Activated gamma-delta T cell (primary cell): ENCODE measurements at regions not wholly inside any gene's neighbourhood (a gene's known extent, or its start where the extent isn't known, plus 50 kb on each side); places are given as distances from the start of the nearest gene placed in this dataset.

Source experiments
- DNase-seq: peaks from one replicate; lab custom pipeline; 2025; lab: John Stamatoyannopoulos, UW

DNA sequence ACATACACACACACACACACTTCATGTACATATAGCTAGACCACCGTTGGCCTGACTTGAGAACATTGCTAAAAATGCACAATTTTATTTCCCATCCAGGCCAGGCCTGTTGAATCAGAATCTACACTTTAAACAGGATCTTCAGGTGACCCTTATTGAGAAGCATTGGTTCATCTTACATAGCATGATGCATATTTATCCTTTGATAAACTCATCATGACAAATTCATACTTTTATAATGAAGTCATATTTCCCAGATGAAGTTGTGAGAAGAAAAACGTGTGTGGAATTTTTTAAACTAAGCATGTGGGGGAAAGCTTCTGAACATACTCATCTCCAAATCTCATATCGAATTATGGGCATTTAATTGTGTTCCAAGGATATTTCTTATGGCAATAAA is 877.7 kb downstream of the MRPL39 start:
- DNase-seq, result no peak

DNA sequence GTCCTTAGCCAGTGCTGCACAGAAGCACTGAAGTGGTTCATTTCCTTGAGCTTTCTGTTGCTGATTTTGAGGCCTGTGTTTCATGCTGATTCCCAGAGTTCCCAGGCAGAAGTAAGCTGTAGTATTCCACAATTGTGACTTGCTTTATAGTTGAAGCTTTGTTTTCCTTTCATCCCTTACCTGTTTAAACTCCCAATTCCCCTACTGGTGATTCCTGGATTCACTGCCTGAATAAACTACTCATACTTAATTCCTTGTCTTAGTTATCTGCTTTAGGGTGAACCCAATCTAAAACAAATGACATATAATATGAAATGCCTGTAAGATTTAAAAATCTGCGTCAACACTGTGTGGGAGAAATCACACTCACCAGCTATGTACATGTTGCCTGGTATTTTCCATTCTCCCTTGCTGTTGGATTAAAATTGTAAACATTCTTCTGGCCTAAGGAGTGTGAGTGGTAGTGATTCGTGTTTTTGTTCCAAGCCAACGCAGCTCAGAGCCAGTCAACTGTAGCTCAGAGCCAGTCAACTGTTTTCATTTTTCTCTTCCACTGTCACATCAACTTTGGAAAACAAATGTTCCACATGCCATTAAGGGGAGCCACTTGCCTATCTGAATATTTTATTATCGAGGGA is 879.4 kb downstream of the MRPL39 start:
- no peak for DNase-seq

DNA sequence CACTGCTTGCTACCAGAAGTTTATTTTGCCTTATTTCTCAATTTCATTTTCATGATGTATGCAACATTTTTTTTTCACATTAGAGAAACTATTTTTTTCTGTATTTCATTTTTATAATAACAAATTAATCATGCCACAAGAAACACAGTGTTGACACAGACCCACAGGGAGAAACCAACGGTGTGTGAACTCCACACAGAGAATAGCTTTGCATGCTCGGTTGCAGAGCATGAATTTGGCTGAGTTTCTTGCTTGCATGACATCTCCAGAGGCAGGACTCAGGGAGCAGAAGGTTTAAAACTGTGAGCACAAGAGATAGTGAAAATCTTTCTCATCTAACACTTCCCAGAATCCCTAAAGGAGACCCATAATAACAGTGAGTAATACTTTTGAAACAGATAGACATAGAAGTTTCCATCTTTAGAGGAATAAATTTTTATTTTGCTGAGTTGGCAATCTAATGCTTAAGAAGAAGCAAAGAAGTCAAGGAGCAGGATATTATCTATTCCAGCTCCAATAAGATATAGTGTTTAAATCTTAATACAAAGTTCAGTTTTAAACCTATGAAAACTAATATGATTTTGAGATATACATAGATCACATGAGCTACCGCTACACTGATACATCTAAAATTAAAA is 890.9 kb downstream of the MRPL39 start:
- no peak for DNase-seq

DNA sequence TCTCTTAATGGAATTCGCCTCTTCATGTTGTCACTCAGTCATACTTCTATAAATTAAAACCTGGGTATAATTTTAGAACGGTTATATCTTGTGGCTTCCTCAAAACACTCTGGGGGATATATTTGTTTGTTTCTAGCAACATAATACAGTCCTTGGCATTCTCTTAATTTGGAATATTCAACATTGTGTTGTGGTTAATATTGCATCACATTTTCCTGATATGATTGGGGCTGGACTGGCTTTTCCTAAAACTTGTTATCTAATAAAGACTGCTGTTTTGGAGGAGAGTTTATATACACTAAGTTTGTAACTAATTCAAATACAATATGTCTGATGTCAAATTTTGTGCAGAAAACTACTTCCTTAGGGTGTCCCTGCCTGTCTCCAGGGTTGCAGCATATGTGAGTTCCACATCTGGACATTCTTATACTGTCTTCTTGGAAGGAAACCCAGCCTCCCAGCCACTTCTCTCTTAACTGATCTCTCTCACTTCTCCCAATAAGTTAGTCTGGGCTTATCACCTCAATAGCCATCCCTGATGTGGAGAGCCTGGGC is 892.6 kb downstream of the MRPL39 start:
- no peak for DNase-seq

DNA sequence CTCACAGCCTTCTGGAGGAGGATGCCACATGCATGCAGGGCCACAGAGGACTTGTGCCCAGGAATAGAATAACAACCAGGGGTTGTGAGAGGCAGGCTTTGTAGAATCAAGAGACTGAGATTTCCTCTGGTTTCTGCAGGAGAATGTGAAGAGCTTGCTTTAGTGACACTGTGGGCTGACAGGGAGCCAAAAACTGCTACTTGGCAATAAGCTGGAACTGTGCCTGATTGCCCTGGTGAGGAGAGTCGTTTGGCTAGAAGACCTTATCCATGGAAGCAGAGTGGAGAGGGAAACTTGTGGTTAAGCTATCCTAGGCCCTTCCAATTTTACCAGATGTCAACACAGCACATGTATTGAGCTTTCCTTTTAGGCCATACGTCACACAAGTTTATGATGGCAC is 902.1 kb downstream of the MRPL39 start:
- DNase-seq, result no peak

DNA sequence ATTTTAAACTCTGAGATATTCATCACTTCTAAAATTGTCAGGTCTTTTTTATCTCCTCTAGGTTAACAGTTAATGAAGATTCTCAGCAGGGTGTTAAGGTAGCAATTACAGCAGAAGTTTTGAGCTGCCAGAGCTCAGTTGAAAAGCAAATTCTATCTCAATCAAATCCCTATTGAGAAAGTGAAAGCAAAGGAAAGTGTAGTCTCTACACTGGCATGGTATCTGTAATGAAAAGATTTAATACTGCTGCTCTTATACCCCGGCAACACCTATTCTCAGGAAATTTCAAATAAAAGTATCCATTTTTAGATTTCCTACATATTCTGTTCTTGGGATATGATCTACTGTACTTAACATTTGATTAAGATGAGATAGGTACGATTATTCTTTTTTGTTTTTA is 913.5 kb downstream of the MRPL39 start:
- no peak for DNase-seq

DNA sequence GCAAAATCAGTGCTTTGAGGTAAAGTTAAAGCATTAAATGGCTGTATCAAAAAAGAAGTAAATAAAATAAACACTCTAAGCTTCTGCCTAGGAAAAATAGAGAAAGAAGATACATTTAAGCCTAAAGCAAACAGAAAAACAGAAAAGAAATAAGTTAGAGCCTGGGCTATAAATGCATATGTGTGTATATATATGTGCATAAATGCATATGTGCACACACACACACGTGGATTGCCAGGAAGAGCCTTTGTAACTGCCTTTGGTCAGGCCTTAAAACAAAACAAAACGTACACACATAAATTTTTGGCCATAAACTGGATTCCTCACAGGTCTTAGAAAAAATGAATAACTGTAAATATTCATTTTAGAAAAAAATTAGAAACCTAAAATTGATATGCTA is 925.8 kb downstream of the MRPL39 start:
- DNase-seq, result no peak

DNA sequence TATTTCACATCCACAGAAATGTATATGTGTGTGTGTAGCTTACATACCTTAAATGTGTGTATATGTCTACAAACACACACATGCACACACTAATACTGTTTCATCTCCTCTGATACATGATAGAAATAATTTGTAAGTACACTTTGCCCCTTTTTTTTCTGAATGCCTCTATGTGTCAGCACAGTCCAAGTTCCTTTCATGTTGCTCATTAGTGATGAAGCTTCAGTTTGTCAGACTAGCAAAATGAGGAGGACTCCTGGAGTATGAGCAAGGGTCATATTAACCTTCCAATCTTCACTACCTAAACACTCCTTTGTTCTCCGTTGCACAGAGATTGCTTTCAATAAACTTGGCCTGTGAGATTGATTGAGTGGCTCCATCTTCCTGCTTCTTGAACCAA is 935.4 kb downstream of the MRPL39 start:
- DNase-seq, result no peak

DNA sequence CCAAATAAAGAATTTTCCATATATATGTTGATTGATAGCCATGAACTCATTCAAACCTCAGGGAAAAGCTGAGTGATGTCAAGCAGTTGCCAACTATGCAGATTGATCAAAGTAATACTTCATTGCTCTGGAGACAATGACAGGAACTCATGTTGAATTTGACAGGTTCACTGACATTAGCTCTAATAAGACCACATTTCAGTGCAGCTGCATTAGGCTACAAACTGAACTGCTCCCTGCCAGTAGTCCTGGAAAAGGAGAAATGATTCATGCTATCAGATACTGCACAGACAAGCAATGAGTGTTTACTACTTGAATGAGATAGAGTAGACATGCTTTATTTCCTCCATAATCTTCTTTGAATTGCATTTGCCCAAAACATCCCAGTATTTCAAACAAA is 948.4 kb downstream of the MRPL39 start:
- DNase-seq, result no peak

DNA sequence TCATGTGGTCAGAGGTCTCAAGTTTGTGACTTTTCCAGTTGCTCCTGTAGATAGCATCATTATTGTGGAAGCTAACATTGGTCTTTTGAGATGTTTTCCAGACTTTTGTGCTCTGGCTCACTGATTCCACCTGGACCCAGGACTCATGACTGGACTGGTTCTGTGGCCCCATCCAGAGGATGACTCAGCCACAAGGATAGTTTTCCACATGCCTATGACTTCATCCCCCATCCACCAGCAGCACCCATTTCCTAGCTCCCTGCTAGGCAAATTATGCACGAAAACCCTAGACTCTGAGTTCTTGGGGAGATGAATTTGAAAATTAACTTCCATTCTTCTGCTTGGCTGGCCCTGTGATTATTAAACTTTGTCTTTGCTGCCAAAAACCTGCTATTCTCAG is 949.3 kb downstream of the MRPL39 start:
- no peak for DNase-seq

DNA sequence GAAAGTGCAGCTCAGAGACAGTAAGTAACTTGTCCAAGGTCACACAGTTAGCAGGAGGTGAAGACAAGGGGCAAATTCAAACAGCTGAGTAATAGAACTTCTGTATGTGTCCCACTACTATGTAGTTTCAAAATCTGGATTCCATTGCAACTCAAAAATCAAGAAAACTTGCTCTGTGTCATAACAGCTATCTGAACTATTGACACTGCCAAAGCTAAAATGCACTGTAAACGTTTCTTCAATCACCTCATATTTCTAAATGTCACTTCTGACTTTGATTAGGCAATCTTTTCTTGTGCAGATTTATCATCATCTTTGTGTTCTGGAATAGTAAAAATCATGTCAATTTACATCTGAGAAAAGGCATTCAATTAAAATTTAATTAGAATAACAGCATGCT is 957.6 kb downstream of the MRPL39 start:
- no peak for DNase-seq

DNA sequence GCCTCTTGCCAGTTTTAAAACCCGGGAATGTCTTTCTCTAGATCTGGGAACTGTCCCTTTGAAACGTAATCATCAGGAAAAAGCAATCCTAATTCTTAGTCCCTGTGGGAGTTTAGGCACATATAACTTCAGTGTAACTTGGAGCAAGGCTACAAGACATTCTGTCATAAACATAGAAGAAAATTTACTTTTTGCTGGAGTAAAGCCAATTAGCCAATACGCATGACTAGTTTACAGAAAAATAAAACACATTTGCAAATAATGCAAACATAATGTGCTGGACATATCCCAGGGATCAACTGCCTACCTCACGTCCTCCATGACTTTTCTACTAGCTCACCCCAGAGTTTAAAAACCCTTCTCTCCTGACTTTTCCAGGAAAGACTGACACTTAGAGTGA is 970.6 kb downstream of the MRPL39 start:
- no peak for DNase-seq

DNA sequence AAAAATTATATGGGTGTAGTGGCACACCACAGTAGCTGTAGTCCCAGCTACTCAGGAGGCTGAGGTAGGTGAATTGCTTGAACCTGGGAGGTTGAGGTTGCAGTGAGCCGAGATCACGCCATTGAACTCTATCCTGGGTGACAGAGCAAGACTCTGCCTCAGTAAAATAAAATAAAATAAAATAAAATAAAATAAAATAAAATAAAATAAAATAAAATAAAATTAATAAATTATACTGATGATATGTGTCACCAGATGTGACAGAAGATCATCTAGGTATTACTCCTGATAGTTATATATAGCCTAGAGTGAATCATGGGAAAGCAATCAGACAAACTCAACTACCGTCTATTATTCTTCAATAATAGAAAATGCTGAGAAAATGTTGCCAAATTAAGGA is 972.5 kb downstream of the MRPL39 start:
- no peak for DNase-seq

DNA sequence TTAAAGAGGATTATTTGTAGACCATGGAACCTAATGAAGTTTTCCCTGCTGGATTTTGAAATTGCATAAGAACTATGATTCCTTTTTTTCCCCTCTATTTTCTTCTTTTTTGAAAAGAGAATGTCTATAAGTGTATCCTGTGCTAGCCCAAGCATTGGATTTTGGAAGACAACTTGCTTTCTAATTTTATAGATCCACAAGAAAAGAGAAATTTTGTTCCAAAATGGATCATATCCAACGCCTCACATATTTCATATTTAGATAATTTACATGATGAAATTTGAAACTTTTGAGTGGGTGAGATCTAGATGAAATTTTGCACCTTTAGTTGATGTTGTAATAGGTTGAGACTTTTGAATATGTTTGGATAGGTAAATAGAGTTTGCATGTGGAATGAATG is 978.7 kb downstream of the MRPL39 start:
- no peak for DNase-seq

DNA sequence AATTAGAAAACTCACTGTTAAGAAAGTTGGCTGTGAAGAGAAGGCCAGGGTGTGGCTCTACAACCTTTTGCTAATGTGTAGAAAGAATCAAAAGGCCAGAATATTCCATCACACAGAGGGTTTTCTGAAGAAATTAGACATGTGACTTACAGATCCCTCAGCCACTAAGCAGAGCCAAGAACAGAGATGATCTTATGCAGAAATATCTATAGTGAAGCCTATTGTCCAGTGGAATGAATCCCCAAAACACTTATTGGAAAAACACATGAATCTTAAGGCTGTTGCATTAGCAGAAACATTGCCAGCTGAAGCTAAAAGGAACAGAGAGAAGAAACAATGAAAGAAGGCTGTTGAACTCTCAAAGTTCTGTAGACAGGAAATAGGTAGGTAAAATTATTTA is 979.2 kb downstream of the MRPL39 start:
- no peak for DNase-seq

DNA sequence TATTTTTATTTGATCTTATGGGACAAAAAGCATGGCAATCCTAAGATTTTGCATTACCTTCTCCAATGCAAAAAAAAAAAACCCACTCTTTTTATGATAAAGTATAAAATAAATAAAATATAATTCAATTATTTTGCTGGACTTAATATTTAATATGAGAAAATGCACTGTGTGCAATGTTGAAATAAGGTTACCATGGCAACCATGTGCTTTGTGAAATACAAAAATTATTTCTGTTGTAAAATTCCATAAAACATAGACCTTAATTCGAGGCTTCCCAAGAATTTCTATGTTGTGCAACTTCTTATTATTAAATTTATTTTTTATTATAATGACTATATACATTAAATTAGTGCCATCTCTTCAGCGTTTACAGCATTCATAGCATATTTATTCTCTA is 989.5 kb downstream of the MRPL39 start:
- no peak for DNase-seq

DNA sequence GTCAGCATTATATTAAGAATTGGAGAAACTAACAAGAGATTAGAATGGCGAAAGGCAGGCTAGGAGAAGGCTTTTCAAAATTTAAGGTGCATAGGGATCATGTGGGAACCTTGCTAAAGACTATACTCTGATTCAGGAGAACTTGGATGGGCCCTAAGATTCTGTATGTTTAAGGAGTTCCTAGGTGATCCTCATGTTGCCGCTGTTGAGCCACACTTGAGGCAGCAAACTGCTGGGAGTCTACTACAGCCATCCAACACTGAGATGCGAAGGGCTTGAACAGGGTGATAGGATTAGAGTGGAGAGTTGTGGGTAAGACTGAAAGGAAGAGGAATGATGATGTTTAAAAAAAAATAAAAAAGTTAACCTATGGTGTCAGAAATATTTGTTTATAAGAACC is 1013.2 kb downstream of the MRPL39 start:
- DNase-seq, result no peak

DNA sequence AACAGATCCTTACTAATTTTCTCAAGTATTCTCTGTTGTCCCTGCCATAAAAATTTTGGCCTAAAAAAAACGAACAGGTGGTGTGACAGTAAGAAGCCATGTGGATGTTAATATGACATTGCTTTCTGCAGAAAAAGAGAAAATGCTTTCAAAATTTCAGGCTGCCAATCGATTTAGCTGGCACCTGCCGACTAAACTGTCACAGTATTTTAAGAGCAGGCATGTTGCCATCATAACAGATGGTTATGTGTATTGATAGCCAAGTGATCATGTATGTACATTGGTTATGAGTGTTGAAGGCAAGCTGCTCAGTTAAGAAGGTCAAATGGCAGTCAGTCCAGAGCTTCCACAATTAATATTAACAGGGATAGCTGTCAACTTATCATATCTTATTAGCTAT is 1017.0 kb downstream of the MRPL39 start:
- DNase-seq, result no peak

DNA sequence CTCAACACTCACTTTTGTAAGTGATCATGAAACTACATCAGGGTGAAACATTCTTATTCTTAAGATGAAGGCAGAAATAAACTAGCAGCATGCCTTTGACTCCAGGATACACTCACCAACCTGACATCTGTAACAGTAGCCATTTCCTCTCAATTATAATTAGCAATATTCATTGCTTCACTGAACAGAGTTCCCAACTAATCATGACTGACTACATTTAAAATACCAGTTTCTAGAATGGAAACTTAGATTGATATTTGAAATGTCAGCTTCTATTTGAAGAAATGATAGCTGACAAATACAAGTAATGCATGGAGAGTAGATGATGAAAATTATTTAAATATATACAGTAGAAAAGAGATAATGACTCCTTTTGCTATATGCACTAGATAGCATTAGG is 1023.8 kb downstream of the MRPL39 start:
- DNase-seq, result no peak

DNA sequence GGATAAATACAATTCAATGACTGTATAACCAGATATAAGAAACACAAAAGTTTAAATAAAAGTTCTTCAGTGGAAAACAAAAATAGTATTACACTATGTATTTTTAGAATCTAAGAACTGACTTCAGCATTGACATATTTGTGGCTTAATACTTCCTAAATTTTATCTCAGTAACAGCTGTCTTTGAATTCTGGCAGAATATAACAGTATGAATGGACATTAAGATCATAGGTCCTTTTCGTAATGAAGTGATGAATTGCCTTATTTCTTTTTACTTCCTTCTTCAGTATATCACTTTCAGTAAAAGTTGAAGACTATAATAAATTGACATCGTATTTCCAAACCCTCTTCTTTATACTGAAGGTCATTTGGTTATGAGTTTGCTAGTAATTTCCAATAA is 1030.0 kb downstream of the MRPL39 start:
- DNase-seq, result no peak

DNA sequence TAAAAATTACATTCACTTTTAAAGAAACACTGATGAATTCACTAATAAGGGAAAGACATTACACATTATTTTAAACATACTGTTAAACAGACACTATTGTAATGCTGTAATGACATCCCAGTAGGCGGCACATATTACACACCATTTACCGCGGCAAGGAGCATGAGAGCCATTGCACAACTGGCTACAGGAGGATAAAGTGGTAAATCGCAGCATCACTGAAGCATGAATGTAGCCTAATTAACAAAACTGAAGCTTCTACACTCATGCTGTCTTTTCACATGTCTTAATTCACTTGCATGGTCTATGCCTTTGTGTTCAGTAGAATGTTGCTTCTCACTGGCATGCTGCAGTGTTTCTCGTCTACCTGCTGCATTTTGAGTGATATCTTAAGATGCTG is 1046.0 kb downstream of the MRPL39 start:
- no peak for DNase-seq

DNA sequence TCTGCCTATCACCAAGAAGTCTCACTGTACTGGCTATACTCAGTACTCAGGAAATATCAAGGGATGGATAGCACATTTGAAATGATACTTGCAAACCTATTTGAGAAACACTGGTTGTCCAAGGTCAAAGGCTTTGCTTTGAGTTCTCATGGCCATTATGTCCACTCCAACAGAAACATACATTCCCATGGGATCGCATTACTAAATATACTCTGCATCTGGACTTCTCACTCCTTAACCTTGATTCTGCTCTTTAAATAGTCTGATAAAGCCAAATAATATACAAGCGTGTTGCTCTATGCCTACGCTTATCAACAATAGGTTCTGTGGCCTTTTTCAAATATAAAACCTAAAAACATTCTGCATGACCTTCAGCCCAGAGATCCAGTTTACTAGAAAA is 1054.8 kb downstream of the MRPL39 start:
- no peak for DNase-seq

DNA sequence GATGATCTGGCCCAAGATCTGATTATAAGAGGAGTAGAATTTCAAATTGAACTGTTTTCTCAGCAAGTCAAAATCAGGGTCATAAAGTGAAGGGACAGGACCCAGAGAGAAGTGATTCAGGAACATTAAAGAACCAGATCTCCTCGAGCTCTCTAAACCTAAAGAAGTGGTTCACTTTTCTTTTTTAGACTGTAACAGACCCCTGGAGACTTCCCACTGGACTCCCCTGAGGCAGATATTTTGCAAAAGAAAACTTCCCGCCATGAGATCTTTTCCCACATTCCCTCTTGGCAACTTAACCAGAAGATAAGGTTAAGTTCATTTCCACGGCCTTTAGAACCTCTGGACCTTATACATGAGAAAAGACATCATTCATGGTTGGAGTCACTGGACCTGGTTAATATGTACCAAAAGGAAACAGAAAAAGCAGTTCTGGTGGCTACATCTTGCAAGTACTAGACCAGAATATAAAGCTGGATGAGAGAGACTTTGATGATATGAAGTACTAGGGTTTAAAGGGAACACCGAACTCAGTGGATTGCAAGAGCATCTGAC is 1061.4 kb downstream of the MRPL39 start:
- DNase-seq, result no peak
